A673 (cell line): ENCODE measurements at regions not wholly inside any gene's neighbourhood (a gene's known extent, or its start where the extent isn't known, plus 50 kb on each side); places are given as distances from the start of the nearest gene placed in this dataset.

Experiments
- BruUV-seq: library from RNA; stranded (reverse); fragments of 400-500 nt; replicated peaks from 2 replicates; lab custom pipeline; 2021; lab: Mats Ljungman, UMichigan
- CTCF ChIA-PET: fragments of 300-600 bp; sonication (Branson Sonifier 250); formaldehyde crosslinking; loops from one replicate; lab custom pipeline; 2022; ENCODE audit warnings: antibody characterized with exemption; lab: Charles Lee
- POLR2A ChIA-PET: fragments of 300-600 bp; sonication (Branson Sonifier 250); formaldehyde crosslinking; loops from one replicate; lab custom pipeline; 2022; ENCODE audit warnings: antibody characterized with exemption; ENCODE audit not compliant: low non-redundant PET; lab: Charles Lee
- DNase-seq: peaks from one replicate; pipeline ENCODE4 v3.0.0-alpha.2; 2015; ENCODE audit warnings: low spot score
- H3K27ac ChIP-seq: fragments of 200-600 bp; sonication (generic); 2 replicates; pipeline ENCODE4 v1.5.1; 2016; ENCODE audit warnings: mixed run types, low read depth, mild to moderate bottlenecking, mixed read lengths, antibody characterized with exemption, low read length; ENCODE audit not compliant: poor library complexity, severe bottlenecking
- H3K27me3 ChIP-seq: fragments of 200-600 bp; sonication (generic); replicated peaks from 2 replicates; pipeline ENCODE4 v1.6.1; 2017; ENCODE audit warnings: mixed run types, low read depth, mild to moderate bottlenecking, mixed read lengths, antibody characterized with exemption, low read length; ENCODE audit not compliant: insufficient read depth, poor library complexity
- H3K36me3 ChIP-seq: fragments of 200-600 bp; sonication (generic); 2 replicates; pipeline ENCODE4 v1.6.1; 2016; ENCODE audit warnings: mixed run types, mild to moderate bottlenecking, mixed read lengths, antibody characterized with exemption, low read length; ENCODE audit not compliant: insufficient read depth, poor library complexity, severe bottlenecking
- H3K4me1 ChIP-seq: fragments of 200-600 bp; sonication (generic); 2 replicates; pipeline ENCODE4 v1.6.1; 2017; ENCODE audit warnings: mixed run types, mild to moderate bottlenecking, mixed read lengths, antibody characterized with exemption, low read length; ENCODE audit not compliant: insufficient read depth, poor library complexity, severe bottlenecking
- H3K4me3 ChIP-seq: fragments of 200-600 bp; sonication (generic); 2 replicates; pipeline ENCODE4 v1.5.1; 2016; ENCODE audit warnings: low read depth, mixed run types, mild to moderate bottlenecking, mixed read lengths, low read length; ENCODE audit not compliant: poor library complexity, severe bottlenecking
- H3K9me3 ChIP-seq: fragments of 200-600 bp; sonication (generic); 2 replicates; pipeline ENCODE4 v1.6.1; 2016; ENCODE audit warnings: mixed run types, low read depth, mild to moderate bottlenecking, mixed read lengths, antibody characterized with exemption, low read length; ENCODE audit not compliant: poor library complexity, severe bottlenecking
- CTCF ChIP-seq: fragments of 300-800, 200-600 bp; sonication (generic); conservative IDR thresholded peaks from 2 replicates; pipeline ENCODE4 v1.5.1; 2017; ENCODE audit warnings: low read depth, mild to moderate bottlenecking, antibody characterized with exemption, low read length, moderate library complexity, mixed read lengths
- EZH2 ChIP-seq: fragments of 200-600 bp; sonication (generic); IDR thresholded peaks from 2 replicates; pipeline ENCODE4 v1.6.1; 2017; ENCODE audit warnings: borderline replicate concordance, low read depth, mild to moderate bottlenecking, mixed read lengths, antibody characterized with exemption, low read length; ENCODE audit not compliant: poor library complexity, severe bottlenecking
- intact Hi-C: fragments of 100-400 bp; cut with micrococcal nuclease; formaldehyde crosslinking; loops from one replicate; pipeline ENCODE4 v1.10.0; 2022; ENCODE audit not compliant: unreplicated experiment

GRCh38 chr5:179462040-179462439, 88.3 kb upstream of the RUFY1 start:
- no peak for DNase-seq
- H3K4me3 ChIP-seq, result no peak overlapping the region
- H3K27me3 ChIP-seq, result no peaks in the 10 kb centered on the region
- ChIA-PET POLR2A (no interaction called here), CTCF (no interaction called here)
- H3K36me3 ChIP-seq, result no peaks in the 10 kb centered on the region
- TF ChIP-seq CTCF (no peak), EZH2 (no peak)
- H3K4me1 ChIP-seq, result no peaks in the 10 kb centered on the region
- no peak overlapping the region for H3K27ac ChIP-seq
- intact Hi-C loops, result no loop called here
- no TSS peak for BruUV-seq
- no peaks in the 10 kb centered on the region for H3K9me3 ChIP-seq

- Histone ChIP-seq H3K27me3 (no peaks in the 10 kb centered on the region), H3K36me3 (no peaks in the 10 kb centered on the region), H3K27ac (no peak overlapping the region), H3K9me3 (no peaks in the 10 kb centered on the region), H3K4me3 (no peak overlapping the region), H3K4me1 (no peaks in the 10 kb centered on the region)
- ChIA-PET CTCF (no interaction called here), POLR2A (no interaction called here)
- BruUV-seq, result no TSS peak
- intact Hi-C loops, result no loop called here
- DNase-seq, result no peak
- TF ChIP-seq CTCF, result no peak
- TF ChIP-seq EZH2, result no peak
Measured at GRCh38 chr5:179461576-179461975, 88.8 kb upstream of the RUFY1 start.

- CTCF ChIA-PET, result no interaction called here
- no peak overlapping the region for H3K27ac ChIP-seq
- DNase-seq, result no peak
- POLR2A ChIA-PET, result no interaction called here
- no TSS peak for BruUV-seq
- no peaks in the 10 kb centered on the region for H3K9me3 ChIP-seq
- no peak overlapping the region for H3K4me3 ChIP-seq
- H3K4me1 ChIP-seq, result no peaks in the 10 kb centered on the region
- intact Hi-C loops, result no loop called here
- no peaks in the 10 kb centered on the region for H3K27me3 ChIP-seq
- no peaks in the 10 kb centered on the region for H3K36me3 ChIP-seq
- no peak for TF ChIP-seq CTCF
Measured at GRCh38 chr5:179459771-179460170, 90.6 kb upstream of the RUFY1 start.
